BE2C (cell line): ENCODE measurements at regions not wholly inside any gene's neighbourhood (a gene's known extent, or its start where the extent isn't known, plus 50 kb on each side); places are given as distances from the start of the nearest gene placed in this dataset.

Experiments
- DNase-seq: peaks from one replicate; pipeline ENCODE4 v3.0.0-alpha.2; 2020
- H3K27me3 ChIP-seq: fragments of 250-450 bp; sonication (Bioruptor Pico); 2 replicates; pipeline ENCODE4 v1.5.1; 2020; ENCODE audit warnings: mild to moderate bottlenecking
- H3K36me3 ChIP-seq: fragments of 250-450 bp; sonication (Bioruptor Pico); 2 replicates; pipeline ENCODE4 v1.5.1; 2020; ENCODE audit warnings: mild to moderate bottlenecking
- H3K4me1 ChIP-seq: fragments of 250-450 bp; sonication (Bioruptor Pico); 2 replicates; pipeline ENCODE4 v1.5.1; 2020
- H3K4me3 ChIP-seq: 2 replicates; pipeline ENCODE4 v1.5.1; 2011; ENCODE audit warnings: low read depth, low read length
- H3K9me3 ChIP-seq: fragments of 250-450 bp; sonication (Bioruptor Pico); 2 replicates; pipeline ENCODE4 v1.5.1; 2020
- TF ChIP-seq, protein P1 (sequence below): IDR thresholded peaks from 2 replicates; pipeline ENCODE4 v1.5.1; 2012; ENCODE audit warnings: mild to moderate bottlenecking, low read depth, low read length

DNA sequence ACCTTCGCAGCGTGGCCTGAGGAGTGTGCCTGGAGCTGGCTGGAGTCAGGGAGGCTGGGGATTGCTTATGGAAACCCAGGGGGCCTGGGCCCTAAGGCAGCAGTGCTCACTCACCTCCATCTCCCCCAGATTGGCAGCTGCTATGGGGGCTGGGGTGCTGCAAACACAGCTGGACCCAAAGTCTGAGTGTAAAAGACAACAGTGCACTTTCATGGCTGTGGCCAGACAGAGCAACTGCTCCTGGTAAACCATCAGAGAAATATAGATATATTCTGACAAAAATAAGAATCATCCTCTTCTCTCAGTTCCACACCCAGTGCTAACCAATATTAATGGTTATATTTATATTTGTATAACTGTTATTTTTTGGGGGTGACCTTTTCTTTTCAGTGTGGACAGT is 123.9 kb downstream of the TENT4A start:
- H3K4me1 ChIP-seq: no peaks in the 10 kb centered on the region
- H3K27me3 ChIP-seq: no peaks in the 10 kb centered on the region
- TF ChIP-seq, protein P1, sequence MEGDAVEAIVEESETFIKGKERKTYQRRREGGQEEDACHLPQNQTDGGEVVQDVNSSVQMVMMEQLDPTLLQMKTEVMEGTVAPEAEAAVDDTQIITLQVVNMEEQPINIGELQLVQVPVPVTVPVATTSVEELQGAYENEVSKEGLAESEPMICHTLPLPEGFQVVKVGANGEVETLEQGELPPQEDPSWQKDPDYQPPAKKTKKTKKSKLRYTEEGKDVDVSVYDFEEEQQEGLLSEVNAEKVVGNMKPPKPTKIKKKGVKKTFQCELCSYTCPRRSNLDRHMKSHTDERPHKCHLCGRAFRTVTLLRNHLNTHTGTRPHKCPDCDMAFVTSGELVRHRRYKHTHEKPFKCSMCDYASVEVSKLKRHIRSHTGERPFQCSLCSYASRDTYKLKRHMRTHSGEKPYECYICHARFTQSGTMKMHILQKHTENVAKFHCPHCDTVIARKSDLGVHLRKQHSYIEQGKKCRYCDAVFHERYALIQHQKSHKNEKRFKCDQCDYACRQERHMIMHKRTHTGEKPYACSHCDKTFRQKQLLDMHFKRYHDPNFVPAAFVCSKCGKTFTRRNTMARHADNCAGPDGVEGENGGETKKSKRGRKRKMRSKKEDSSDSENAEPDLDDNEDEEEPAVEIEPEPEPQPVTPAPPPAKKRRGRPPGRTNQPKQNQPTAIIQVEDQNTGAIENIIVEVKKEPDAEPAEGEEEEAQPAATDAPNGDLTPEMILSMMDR: no peak
- no peak for DNase-seq
- no peak overlapping the region for H3K4me3 ChIP-seq
- no peaks in the 10 kb centered on the region for H3K36me3 ChIP-seq
- H3K9me3 ChIP-seq: peaks cover 4% of the 10 kb centered on the region; the same call in 1 of the 2 replicates

DNA sequence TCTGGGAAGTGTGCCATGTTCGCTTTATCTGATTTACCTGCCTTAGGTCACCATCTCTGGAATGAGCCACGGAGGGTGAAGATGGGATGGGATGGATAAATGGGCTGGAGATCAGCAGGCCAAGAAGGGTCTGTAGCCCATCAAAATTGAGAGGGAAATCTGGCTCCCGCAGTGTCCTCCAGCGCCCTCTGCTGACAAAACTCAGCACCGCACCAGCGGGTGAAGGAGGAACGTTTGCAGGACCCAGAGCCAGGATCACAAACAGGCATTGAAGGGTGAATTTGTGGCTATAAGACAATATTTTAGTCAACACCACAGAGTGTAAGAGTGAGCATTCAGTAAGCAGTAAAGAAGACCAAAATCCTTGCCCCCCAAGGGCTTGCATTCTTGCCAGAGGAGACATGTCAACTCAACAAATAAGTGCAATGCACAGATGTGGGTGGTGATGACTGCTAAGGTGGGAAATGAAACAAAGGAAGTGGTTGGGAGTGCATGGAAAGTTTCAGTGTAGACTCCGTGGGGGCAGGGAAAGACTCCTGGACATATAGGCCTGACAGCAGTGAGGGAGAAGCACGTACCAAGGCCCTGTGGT is 124.4 kb downstream of the TENT4A start:
- H3K27me3 ChIP-seq: 0 out of 2 replicates have a peak, but pooled peaks cover 3% of the 10 kb centered on the region
- H3K36me3 ChIP-seq: no peaks in the 10 kb centered on the region
- TF ChIP-seq, protein P1: peak; percentile 93
- H3K4me1 ChIP-seq: no peaks in the 10 kb centered on the region
- no peak overlapping the region for H3K4me3 ChIP-seq
- DNase-seq: peak; percentile 71
- peaks cover 4% of the 10 kb centered on the region; the same call in 1 of the 2 replicates for H3K9me3 ChIP-seq

DNA sequence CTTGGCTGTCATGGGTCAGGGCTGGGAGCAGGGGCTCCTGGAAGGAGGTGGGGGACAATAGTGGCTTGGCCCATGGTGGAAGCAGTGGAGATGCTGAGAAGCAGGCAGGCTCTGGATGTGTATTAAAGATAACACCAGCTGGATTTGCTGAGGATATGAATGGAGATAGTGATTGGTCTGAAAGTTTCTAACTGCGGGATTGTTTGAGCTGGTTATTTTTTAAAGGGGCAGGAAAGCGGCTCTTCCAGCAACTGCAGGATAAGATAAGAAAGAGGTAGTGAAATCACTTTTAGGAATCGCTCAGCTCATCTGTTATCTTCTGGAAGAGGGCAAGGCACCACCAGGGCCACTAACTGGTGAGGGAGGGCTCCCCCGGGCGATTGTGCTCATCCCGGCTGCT is 125.5 kb downstream of the TENT4A start:
- H3K4me3 ChIP-seq: no peak overlapping the region
- DNase-seq: no peak
- H3K36me3 ChIP-seq: no peaks in the 10 kb centered on the region
- H3K9me3 ChIP-seq: peaks cover 4% of the 10 kb centered on the region; the same call in 1 of the 2 replicates
- H3K4me1 ChIP-seq: no peaks in the 10 kb centered on the region
- TF ChIP-seq, protein P1: no peak
- H3K27me3 ChIP-seq: 0 out of 2 replicates have a peak, but pooled peaks cover 10% of the 10 kb centered on the region

DNA sequence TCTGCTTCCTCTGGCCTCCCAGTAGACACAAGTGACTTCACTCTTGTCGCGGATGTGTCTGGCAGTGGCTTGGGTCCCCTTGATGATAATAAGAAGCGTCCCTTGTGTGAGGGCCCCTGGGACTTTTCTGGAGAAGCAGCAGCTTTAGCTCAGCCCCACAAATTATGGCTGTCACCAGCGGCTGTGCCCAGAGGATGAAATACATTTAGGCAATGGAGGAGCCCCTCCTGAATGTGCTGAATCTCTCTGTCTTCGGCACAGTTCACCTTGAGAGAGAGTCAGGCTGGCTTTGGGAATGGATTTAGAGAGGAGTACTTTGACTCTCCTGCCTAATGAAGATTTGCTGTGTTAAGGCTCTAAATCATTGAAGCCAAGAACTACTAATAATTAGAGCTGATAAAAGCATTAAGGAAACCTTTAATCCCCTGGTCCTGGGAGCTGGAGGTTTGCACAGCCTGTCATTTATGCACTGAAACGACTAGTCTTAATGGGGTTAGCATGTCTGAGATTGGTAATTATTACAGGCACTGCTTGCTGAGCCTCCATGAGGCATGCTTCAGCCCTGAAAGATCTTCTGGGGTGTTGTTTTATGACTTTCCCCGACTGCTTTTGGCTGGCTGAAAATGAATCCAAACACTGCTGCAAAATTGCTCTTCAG is 127.0 kb downstream of the TENT4A start:
- Histone ChIP-seq H3K4me1 (no peaks in the 10 kb centered on the region), H3K36me3 (no peaks in the 10 kb centered on the region), H3K9me3 (peaks cover 4% of the 10 kb centered on the region; the same call in 1 of the 2 replicates), H3K27me3 (0 out of 2 replicates have a peak, but pooled peaks cover 10% of the 10 kb centered on the region), H3K4me3 (no peak overlapping the region)
- DNase-seq: no peak
- TF ChIP-seq, protein P1: no peak

DNA sequence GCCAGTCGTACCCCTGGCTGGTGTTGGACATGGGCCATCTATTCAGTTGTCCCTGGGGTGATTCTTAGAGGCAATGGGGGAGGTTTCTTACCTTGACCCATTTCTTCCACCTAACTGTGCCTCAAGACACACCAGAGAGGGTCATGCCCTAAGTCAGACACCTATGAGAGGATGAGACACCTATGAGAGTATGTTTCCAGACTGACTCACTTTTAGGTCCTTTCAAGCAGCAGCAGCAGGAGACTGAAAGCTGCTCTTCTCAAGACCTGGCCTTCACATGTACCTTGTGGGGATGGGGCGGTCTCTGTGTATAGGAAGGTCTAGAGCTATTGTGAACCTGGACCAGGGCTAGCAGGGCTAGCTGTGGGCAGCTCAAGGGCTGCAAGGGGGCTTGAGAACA is 130.1 kb downstream of the TENT4A start:
- H3K4me1 ChIP-seq: no peaks in the 10 kb centered on the region
- no peaks in the 10 kb centered on the region for H3K36me3 ChIP-seq
- TF ChIP-seq, protein P1: no peak
- H3K4me3 ChIP-seq: no peak overlapping the region
- no peak for DNase-seq
- no peaks in the 10 kb centered on the region for H3K9me3 ChIP-seq
- 0 out of 2 replicates have a peak, but pooled peaks cover 10% of the 10 kb centered on the region for H3K27me3 ChIP-seq

DNA sequence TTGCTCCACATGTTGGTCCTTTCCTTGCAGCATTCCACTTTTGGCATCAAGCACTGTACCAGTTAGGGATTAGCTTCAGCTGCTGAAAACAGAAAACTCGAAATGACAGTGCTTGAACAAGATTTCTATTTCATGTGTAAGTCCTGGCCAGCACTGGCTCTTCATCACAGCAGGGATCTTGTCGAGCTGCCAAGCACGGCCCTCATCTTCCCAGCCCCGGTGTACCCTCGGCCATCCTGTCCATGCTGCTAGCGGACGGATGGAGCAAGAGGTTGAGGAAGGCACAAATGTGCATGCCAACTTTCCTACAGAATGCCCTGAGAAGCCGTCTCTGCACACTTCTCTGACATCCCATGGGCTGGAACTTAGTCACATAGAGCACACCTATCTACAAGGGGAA is 130.6 kb downstream of the TENT4A start:
- Histone ChIP-seq H3K36me3 (no peaks in the 10 kb centered on the region), H3K9me3 (no peaks in the 10 kb centered on the region), H3K4me3 (no peak overlapping the region), H3K27me3 (0 out of 2 replicates have a peak, but pooled peaks cover 10% of the 10 kb centered on the region), H3K4me1 (no peaks in the 10 kb centered on the region)
- TF ChIP-seq, protein P1: no peak
- DNase-seq: no peak
